ENCODE measurements at regions not wholly inside any gene's neighbourhood (a gene's known extent, or its start where the extent isn't known, plus 50 kb on each side); places are given as distances from the start of the nearest gene placed in this dataset.
"Not testable (repeated sequence)": the region's sequence is repeated elsewhere in the genome, so short reads cannot be mapped to it uniquely, and the experiment has no call there.

DNA sequence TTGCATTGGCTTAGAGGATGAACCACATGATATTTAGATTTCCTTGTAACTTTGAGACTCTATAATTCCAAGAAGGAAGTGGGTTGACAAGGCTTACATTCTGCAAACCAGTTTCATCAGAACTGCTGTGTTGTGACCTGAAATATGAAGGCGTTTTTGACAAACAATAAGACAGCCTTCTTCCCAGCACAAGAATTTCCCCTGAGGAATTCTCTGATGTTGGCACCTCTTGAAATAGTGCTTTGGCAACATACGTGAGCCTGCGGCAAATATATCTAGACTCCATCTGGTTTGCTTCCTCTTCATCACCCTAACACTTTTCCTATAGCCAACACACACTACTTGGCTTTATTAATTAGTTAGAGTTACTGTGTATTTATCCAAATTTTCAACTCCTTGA is 585.5 kb upstream of the SOX9 start:
- DNase-seq (ENCODE audit: low spot score) = no peak

GRCh38 chr17:71546419-71546818 is 574.4 kb upstream of the SOX9 start:
- DNase-seq (ENCODE audit: low spot score) = no peak

GRCh38 chr17:71547904-71548303 is 572.9 kb upstream of the SOX9 start:
- DNase-seq (ENCODE audit: low spot score) = no peak

- peak; percentile 16 for DNase-seq (ENCODE audit: low spot score)
These were observed 572.2 kb upstream of the SOX9 start for GRCh38 chr17:71548540-71549190.

- no peak for DNase-seq (ENCODE audit: low spot score)
These were observed 570.1 kb upstream of the SOX9 start for GRCh38 chr17:71550675-71551074.

DNA sequence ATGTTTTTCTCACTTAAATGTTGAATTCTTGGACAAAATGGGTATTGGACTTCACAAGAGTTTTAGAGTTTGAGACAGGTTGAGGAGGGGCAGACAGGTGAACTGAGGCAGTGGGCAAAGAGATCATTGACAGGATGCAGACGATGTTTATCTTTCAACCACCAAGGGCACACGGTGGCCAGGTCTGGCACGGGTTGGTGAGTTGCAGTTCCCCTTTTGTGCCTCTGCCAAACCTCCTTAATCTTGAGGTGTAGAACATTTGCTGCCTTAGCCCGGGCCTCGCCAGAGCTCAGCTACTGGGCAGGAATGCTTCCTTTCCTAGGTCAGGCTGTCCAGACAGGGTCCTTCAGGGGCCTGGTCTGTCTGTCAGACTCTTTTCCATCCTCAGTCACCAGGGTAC is 567.4 kb upstream of the SOX9 start:
- DNase-seq (ENCODE audit: low spot score) = no peak

GRCh38 chr17:71558901-71559300 is 561.9 kb upstream of the SOX9 start:
- no peak for DNase-seq (ENCODE audit: low spot score)

GRCh38 chr17:71572343-71572742 is 548.5 kb upstream of the SOX9 start:
- DNase-seq (ENCODE audit: low spot score) = no peak

GRCh38 chr17:71578446-71578845 is 542.4 kb upstream of the SOX9 start:
- no peak for DNase-seq (ENCODE audit: low spot score)

- DNase-seq (ENCODE audit: low spot score) = no peak
These were observed 540.6 kb upstream of the SOX9 start for GRCh38 chr17:71580220-71580619.

GRCh38 chr17:71585540-71585939 is 535.3 kb upstream of the SOX9 start:
- DNase-seq (ENCODE audit: low spot score) = no peak

DNA sequence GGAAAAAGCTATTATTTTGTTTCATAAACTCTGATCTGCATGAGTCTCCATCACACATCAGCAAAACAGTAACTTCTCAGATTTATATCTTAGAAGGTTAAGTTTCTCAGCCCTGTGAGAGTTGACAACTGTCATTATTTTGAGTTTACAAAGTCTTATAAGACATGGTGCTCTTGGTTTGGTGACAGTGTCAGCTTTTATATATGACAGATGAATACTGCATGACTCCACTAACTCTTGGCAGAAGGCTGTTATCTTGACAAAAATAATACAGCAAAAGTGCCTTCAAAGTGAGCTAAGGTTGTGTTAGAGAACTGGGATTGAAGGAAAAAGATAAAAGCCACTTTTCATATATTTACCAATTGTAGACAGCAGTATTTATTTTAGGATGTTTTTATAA is 528.4 kb upstream of the SOX9 start:
- no peak for DNase-seq (ENCODE audit: low spot score)

DNA sequence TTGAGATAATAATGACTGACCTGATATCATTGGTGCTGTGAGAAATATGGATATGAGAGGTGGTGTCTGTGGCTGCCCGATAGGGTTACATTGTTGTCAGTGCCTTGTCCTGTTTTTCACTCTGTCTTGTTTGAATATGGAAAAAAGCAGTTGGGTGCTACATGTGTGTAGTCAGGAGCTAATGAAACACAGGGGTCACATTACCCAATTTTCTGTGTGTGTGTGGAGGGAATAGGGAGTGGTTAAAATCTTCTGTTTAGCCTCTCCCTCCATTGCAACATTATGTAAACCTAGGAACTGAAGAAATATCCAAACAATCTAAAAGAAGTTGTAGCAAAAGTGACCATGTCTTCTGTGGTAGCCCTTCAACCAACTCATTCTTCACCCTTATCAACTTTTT is 527.7 kb upstream of the SOX9 start:
- DNase-seq (ENCODE audit: low spot score) = no peak

DNA sequence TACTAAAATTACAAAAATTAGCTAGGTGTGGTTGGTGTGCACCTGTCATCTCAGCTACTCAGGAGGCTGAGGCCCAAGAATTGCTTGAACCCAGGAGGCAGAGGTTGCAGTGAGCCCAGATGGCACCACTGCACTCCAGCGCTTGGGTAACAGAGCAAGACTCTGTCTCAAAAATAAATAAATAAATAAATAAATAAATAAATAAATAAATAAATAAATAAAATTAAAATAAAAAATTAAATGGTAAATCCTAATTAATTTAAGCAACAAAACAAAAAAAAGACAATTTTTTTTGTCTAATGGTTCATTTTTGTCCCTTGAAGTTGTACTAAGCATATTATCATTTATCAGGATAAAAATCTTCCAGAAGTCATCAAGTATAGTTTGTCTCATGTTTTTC is 521.2 kb upstream of the SOX9 start:
- DNase-seq (ENCODE audit: low spot score) = not testable (repeated sequence)

DNA sequence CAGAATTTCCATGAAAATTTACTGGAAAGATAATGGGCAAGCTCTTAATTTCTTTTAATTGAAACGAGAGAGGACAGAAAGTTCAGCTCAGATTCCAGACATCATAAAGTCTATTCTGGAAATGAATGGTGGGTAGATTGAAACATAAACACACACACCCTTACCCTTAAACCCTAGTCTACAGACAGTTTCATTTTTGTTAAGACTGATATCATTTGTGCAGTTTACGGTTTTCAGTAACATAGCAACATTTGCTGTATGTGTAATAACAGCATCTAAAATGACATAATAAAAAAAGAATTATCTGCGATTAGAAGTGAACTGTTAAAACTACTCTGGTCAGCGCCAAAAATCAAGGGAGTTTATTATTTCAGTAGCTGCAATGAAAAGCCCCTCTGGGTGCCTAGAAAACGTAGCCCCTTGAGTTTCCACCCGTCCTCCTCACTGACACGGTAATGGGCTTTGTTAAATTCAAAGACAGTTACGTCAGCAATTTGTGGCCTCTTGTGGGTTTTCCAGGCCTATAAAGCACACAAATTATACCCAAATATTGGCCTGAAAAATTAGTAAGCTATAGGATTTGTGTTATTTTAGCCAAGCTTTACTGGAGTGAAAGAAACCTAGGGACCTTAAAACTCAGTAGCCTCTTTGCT is 520.6 kb upstream of the SOX9 start:
- no peak for DNase-seq (ENCODE audit: low spot score)

DNA sequence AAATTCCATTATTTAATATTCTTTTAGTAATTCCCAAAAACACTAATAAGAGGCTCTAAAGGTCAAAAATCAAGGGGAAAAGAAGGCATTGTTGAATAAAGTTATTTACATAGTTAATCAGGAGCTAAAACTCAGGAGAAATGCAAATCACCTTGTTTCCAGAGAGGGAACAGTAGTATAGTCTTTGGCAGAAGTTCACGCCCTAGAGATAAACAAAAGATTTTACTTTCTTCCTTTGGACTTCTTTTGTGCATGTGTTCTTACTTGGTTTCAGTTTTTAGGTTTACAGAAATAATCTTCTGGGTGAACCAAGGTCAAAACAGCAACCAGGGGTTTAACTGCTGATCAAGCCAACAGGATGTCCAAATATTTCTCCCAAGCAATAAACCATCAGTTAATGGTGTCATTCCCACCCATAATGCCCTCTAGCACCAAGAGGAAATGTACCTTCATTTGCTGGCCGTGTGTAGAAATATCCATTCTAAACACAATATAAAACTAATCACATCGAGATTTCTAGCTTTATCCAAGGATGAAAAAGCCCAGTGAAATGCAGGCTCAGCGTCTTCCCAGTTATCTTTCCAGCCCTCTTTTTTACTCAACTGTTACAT is 518.8 kb upstream of the SOX9 start:
- no peak for DNase-seq (ENCODE audit: low spot score)

DNA sequence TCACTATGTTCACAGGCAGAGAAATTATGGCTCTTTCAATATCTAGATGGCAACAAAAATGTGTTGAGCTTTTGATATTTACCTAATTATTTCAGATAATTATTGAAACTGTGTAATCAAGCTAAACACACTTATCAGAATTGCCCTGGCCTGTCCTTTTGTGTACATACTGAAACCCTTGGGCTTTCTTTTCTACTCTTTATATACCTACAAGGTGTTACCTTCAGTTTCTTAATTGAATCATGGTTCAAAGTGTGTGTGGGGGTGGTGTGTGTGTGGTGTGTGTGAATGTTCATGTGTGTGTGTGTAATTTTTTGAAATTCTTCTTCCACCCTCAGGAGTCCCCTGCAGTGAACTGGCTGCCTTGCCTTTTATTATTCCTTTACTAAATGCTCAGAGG is 506.8 kb upstream of the SOX9 start:
- DNase-seq (ENCODE audit: low spot score) = no peak

- DNase-seq (ENCODE audit: low spot score) = no peak
These were observed 505.0 kb upstream of the SOX9 start for GRCh38 chr17:71615820-71616219.

DNA sequence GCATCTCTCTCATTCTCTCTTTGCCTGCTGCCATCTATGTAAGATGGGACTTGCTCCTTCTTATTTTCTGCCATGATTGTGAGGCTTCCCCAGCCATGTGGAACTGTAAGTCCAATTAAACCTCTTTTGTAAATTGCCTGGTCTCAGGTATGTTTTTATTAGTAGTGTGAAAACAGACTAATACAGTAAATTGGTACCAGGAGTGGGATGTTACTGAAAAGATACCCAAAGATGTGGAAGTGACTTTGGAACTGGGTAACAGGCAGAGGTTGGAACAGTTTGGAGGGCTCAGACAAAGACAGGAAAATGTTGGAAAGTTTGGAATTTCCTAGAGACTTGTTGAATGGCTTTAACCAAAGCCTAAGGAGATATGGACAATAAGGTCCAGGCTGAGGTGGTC is 503.1 kb upstream of the SOX9 start:
- DNase-seq (ENCODE audit: low spot score) = not testable (repeated sequence)

- no peak for DNase-seq (ENCODE audit: low spot score)
These were observed 495.5 kb upstream of the SOX9 start for GRCh38 chr17:71625330-71625729.

DNA sequence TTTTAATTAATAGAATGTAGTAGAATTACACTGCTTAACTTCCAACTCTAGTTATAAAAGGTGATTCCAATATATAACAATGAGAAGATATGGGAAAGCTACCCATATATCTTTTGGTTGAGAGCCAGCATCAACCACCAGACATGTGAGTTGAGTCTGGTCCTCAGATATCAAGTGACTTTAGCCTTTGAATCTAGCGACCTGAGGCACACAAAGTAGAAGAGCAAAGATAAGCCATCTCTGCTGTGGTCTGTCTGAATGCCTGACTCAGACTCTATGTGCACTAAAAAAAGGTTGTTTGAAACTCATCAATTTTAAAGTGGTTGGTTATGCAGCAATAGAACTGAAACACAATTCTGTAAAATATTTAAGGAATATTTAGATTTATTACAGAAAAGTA is 492.5 kb upstream of the SOX9 start:
- peak; percentile 6 for DNase-seq (ENCODE audit: low spot score)

GRCh38 chr17:71631483-71631882 is 489.3 kb upstream of the SOX9 start:
- DNase-seq (ENCODE audit: low spot score) = peak; percentile 45

GRCh38 chr17:71632328-71632727 is 488.5 kb upstream of the SOX9 start:
- DNase-seq (ENCODE audit: low spot score) = peak; percentile 14

GRCh38 chr17:71633391-71633849 is 487.4 kb upstream of the SOX9 start:
- DNase-seq (ENCODE audit: low spot score) = peak; percentile 75

Data from AG08395 (cell line).